ENCODE measurements at regions not wholly inside any gene's neighbourhood (a gene's known extent, or its start where the extent isn't known, plus 50 kb on each side); places are given as distances from the start of the nearest gene placed in this dataset.
A peak's percentile ranks its signal among the peaks of the same experiment; 100 is the strongest.

DNA sequence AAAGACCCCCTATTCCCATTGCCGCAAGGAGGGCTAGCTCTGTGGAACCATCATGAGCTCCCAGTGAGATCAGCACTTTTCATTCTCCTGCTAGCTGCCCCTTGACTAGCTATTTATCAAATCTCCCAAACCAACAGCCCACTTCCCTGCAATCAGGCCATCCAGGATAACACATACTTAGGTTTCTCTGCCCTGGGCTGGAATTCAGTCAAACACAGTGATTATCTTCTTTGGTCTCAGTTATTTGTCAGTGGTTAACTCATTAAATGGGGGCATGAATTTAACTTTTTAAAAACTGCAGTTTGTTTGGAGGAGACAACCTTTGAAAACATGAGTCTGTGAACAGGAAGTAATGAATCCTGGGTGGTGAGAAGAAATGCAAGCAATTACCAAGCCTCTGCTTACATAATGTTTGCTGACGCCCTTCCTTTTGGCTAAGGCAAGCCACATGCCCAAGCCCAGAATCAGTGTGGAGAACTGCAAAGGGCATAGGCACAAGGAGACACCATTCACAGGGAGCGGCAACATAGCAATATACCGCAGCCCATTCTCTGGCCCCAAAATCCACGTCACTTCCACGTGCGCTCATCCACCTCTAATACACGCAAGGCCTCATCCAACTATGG lies 275.0 kb downstream of the DRD1 start:
- DNase-seq = no peak

- DNase-seq = no peak
Measured at GRCh38 chr5:175166026-175166425, 278.0 kb downstream of the DRD1 start.

GRCh38 chr5:175163586-175164275 lies 280.3 kb downstream of the DRD1 start:
- no peak for DNase-seq

- no peak for DNase-seq
Measured at GRCh38 chr5:175162036-175162435, 281.9 kb downstream of the DRD1 start.

DNA sequence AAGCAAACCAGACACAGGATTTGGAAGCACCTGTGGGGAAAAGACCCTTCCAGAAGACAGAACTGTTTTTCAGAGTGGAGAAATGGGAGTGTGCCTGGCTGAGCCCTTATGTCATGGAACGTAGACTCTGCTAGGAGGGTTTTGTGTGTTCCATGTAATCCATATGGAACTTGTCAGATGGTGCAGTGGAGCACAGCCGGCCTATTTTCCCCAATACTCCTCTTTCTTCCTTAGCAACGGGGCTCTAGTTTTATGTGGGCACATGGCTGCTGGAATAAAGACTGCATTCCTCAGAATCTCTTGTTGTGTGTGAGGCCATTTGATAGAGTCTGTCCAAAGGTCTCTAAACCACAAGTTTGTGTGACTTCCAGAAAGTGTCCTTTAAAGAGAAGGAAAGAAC lies 284.0 kb downstream of the DRD1 start:
- DNase-seq = peak; percentile 19

DNA sequence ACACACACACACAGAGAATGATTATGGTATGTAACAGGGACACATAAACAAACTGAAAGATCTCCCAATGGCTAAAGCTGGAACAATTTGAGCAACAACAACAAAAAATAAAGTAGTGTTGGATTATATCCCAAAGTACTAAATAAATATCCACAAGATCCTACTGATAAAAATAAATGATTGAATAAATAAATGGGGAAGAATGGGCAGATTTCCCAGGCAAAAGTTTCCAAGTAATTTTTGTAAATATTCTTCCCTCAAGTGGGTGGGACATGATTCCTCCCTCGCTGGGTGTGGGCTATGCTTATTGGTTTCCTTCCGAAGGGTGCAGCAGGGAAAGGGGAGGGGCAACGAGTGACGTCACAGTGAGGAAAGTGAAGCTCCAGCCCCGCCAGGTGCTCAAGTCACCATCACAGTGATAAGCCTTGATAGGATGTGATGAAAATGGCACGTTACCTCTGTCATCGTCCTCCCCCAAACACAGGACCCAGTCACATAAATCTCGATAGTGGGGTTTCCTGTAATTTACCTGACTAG lies 295.3 kb downstream of the DRD1 start:
- DNase-seq = no peak

DNA sequence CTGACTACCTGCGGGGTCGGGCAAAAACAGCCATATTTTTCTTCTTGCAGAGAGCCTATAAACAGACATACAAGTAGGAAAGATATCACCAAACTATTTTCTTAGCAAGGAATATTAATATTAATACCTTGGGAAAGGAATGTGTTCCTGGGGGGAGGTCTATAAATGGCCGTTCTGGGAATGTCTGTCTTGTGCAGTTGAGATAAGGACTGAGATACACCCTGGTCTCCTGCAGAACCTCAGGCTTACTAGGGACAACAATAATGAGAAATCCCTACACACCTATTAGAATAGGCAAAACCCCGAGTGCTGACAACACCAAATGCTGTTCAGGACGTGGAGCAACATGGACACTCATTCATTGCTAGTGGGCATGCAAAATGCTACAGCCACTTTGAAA lies 297.2 kb downstream of the DRD1 start:
- no peak for DNase-seq

GRCh38 chr5:175141421-175141820 lies 302.6 kb downstream of the DRD1 start:
- no peak for DNase-seq

GRCh38 chr5:175133185-175133584 lies 310.8 kb downstream of the DRD1 start:
- peak; percentile 4 for DNase-seq

- DNase-seq = no peak
Measured at GRCh38 chr5:175131432-175131831, 312.6 kb downstream of the DRD1 start.

DNA sequence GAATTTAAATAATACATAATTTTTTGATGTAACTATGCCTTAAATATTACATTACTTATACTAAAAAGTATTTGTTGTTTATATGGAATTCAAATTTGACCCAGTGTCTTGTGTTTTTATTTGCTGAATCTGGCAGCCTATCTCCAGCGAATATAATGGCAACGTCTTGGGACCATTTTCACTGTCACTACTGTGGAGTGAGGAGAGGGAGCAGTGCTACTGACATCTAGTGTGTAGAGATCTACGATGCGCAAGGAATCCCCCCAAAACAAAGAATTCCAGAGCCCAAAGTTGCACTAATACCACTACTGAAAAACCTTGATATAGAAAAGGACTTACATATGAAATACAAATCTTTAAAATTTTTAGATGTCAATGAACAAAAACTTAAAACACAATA lies 314.4 kb downstream of the DRD1 start:
- no peak for DNase-seq

- no peak for DNase-seq
Measured at GRCh38 chr5:175129121-175129520, 314.9 kb downstream of the DRD1 start.

GRCh38 chr5:175124821-175125220 lies 319.2 kb downstream of the DRD1 start:
- no peak for DNase-seq

DNA sequence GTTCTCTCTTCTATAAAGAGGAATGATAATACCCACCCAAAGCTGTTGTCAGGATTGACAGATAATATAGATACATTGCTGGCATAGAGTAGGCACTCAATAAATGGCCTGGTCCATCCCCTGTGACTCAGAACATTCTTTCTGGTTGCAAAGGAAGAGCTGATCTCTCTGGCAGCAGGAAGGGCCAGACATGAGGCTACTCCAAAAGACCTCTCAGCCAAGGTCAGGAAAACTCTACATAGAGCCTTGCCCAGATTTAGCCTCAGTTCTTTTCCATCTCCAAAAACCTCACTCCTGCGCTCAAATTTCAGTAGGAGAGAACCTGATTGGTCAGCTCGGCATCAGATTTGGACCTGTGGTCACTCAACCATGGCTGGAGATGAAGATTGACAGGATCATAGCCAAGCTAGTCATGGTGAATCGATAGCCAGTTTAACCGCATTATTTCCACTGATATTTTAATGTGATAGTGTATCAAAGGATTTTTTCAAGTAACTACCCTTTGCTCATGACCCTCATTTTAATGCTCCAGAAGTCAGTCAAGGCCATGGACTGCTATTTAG lies 319.6 kb downstream of the DRD1 start:
- no peak for DNase-seq

- DNase-seq = no peak
Measured at GRCh38 chr5:175123542-175123941, 320.4 kb downstream of the DRD1 start.

GRCh38 chr5:175121457-175121856 lies 322.5 kb downstream of the DRD1 start:
- DNase-seq = no peak

GRCh38 chr5:175120412-175120811 lies 323.6 kb downstream of the DRD1 start:
- DNase-seq = no peak

DNA sequence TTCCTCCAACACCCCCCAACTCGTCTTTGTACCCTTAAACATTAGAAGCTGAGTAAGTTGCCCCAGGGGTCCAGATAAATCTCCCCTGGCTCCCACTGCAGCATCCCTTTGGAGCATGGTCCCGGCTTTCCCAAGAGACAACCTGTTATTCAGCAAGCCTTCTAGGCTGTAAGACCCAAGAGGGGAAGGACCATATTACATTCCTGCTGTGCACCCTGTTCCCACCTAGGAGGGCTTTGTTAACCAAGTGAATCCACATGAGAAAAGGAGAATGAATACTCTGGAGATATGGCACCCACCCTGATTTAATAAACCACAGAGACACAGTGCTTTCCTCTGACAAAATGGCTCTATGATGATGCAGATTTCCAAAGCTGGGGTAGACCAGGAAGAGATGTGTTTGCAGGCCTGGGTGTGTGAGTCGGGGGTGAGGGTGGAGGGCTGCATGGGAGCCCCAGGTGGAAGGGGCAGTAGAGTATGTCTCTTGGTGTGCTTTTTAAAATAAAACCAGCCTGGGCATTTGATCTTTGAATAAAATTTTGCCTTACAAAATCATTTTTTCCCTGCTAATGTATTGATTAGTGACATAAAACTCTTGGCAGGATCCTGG lies 325.2 kb downstream of the DRD1 start:
- no peak for DNase-seq

- DNase-seq = no peak
Measured at GRCh38 chr5:175116466-175117048, 327.4 kb downstream of the DRD1 start.

DNA sequence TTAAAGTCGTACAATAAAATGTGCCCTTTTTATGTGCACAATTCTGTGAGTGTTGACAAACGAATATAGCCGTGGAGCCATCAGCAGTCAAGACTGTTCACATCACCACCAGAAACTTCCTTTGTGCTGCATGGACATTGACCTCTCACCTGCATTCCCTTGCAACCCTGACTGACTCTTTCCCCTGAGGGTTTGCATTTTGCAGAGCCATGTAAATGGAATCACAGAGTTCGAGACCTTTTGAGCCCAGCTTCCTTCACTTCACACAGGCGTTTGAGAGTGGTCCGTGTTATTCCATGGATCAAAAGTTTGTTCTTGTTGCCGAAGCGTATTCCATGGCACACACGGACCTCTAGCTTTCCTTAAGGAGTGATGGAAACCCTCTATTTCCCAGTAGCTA lies 328.2 kb downstream of the DRD1 start:
- DNase-seq = no peak

DNA sequence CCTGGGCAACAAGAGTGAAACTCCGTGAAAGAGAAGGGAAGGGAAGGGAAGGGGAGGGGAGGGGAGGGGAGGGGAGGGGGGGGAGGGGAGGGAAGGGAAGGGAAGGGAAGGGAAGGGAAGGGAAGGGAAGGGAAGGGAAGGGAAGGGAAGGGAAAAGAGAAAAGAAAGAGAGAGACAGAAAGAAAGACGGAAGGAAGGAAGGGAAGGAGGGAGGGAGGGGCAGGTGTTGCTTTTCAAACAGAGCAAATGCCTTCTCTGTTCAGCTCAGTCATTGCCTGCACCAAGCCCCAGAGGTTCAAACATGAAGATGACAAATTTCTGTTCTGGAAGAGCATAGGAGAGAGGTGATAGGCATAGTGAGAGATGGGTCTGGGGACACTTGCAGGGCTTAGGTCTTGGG lies 330.0 kb downstream of the DRD1 start:
- DNase-seq = no peak

DNA sequence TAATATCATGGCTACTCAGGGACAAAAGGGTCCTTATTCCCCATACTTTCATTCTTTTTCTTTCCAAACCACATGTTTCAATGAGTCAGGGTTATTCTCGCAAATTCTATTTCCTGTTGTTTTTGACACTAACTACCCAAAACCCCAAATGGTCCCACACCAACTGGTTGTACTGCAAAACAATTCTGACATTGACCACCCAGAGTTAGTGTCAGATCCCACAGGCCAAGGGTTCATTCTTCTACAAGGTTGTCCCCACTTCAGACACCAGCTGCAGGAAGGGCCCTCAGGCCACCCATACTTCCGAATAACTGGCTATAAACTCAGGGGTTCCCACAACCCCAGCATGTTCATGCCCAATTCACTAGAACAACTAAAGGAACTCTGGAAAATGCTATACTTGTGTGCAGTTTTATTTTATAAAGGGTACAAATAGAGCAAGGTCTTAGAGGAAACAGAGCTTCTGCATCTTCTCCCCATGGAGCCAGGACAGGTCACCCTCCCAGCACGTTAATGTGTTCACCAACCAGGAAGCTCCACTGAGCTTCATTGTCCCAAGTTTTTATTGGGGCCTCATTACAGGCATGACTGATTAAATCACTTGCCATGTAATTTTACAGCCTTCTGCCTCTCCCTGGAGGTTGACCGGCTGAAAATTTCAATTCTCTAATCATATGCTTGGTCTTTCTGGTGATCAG lies 334.8 kb downstream of the DRD1 start:
- no peak for DNase-seq

All from left kidney (tissue), 1 donor.